B cell (primary cell): ENCODE measurements at regions not wholly inside any gene's neighbourhood (a gene's known extent, or its start where the extent isn't known, plus 50 kb on each side); places are given as distances from the start of the nearest gene placed in this dataset.

Experiments used
- ATAC-seq: fragments of 200-7000 bp; cut with Tn5 transposase; one replicate; pipeline ENCODE4 v1.10.0; 2021; ENCODE audit warnings: low read depth, mild to moderate bottlenecking, moderate number of reproducible peaks, moderate library complexity
- CTCF ChIA-PET: fragments of 350-600 bp; sonication (Branson Sonifier 250); formaldehyde crosslinking; loops from one replicate; lab custom pipeline; 2021; ENCODE audit warnings: antibody characterized with exemption, inconsistent platforms; lab: Charles Lee
- POLR2A ChIA-PET: fragments of 350-600 bp; sonication (Branson Sonifier 250); formaldehyde crosslinking; loops from one replicate; lab custom pipeline; 2021; ENCODE audit warnings: antibody characterized with exemption; lab: Charles Lee
- DNase-seq: peaks from one replicate; pipeline ENCODE4 v3.0.0; 2013
- H2AFZ ChIP-seq: 2 replicates; pipeline ENCODE4 v1.6.1; 2012; ENCODE audit warnings: mild to moderate bottlenecking, low read depth, low read length; ENCODE audit not compliant: insufficient read depth, poor library complexity, severe bottlenecking
- H3K27ac ChIP-seq, 2 donors: 1 replicate in 1 of 2; 2 replicates in 1 of 2; pipeline ENCODE4 v1.5.1; 2012 to 2013; ENCODE audit warnings: low read length in 2 of 2, mild to moderate bottlenecking in 2 of 2, moderate library complexity in 1 of 2
- H3K27me3 ChIP-seq, 4 experiments: fragments of 200-600 bp in 1 of 4; sonication (generic) in 1 of 4; replicated peaks in 1 of 4; 1 replicate in 2 of 4; 2 replicates in 2 of 4; pipeline versions ENCODE4 v1.6.1 to v1.7.0; 2013 to 2016; ENCODE audit warnings: low read length in 3 of 4, mild to moderate bottlenecking in 2 of 4, mixed read lengths in 1 of 4, moderate library complexity in 1 of 4; ENCODE audit not compliant: insufficient read depth in 4 of 4, control insufficient read depth in 3 of 4; ENCODE audit errors: control extremely low read depth in 1 of 4
- H3K36me3 ChIP-seq, 2 experiments: replicated peaks in 1 of 2; 1 replicate in 1 of 2; 2 replicates in 1 of 2; pipeline versions ENCODE4 v1.6.1 to v1.7.1; 2013; ENCODE audit warnings: low read length in 1 of 2; ENCODE audit not compliant: insufficient read depth in 2 of 2, control insufficient read depth in 1 of 2; ENCODE audit errors: control extremely low read depth in 1 of 2, extremely low read depth in 1 of 2
- H3K4me1 ChIP-seq, 2 donors: fragments of 200-600 bp in 1 of 2; sonication (generic) in 1 of 2; 1 replicate in 1 of 2; 2 replicates in 1 of 2; pipeline versions ENCODE4 v1.5.1 to v1.6.1; 2013 to 2017; ENCODE audit warnings: low read length in 2 of 2; ENCODE audit not compliant: control insufficient read depth in 2 of 2, insufficient read depth in 2 of 2
- H3K4me2 ChIP-seq: replicated peaks from 2 replicates; pipeline ENCODE3; 2012; ENCODE audit warnings: mild to moderate bottlenecking, low read depth, low read length; ENCODE audit not compliant: poor library complexity, severe bottlenecking
- H3K4me3 ChIP-seq, 5 experiments: fragments of 200-600 bp in 1 of 5; sonication (generic) in 1 of 5; 1 replicate in 3 of 5; 2 replicates in 2 of 5; pipeline versions ENCODE4 v1.5.1 to v1.7.0; 2011 to 2016; ENCODE audit warnings: low read length in 4 of 5, mild to moderate bottlenecking in 4 of 5, low read depth in 2 of 5, control low read depth in 1 of 5, moderate library complexity in 1 of 5; ENCODE audit not compliant: insufficient read depth in 1 of 5; ENCODE audit errors: control extremely low read depth in 1 of 5, extremely low read depth in 1 of 5
- H3K79me2 ChIP-seq: fragments of 200-600 bp; sonication (generic); one replicate; pipeline ENCODE4 v1.6.0; 2016; ENCODE audit warnings: low read length; ENCODE audit not compliant: control insufficient read depth, insufficient read depth
- H3K9ac ChIP-seq: fragments of 200-600 bp; sonication (generic); 2 replicates; pipeline ENCODE4 v1.6.1; 2017; ENCODE audit warnings: mild to moderate bottlenecking, low read length, moderate library complexity
- H3K9me3 ChIP-seq, 3 donors: one replicate each; pipeline versions ENCODE4 v1.6.1 to v1.7.1; 2013; ENCODE audit warnings: low read length in 2 of 3; ENCODE audit not compliant: control insufficient read depth in 2 of 3, insufficient read depth in 1 of 3; ENCODE audit errors: control extremely low read depth in 1 of 3
- H4K20me1 ChIP-seq: 2 replicates; pipeline ENCODE4 v1.6.0; 2012; ENCODE audit warnings: mild to moderate bottlenecking, low read length; ENCODE audit not compliant: insufficient read depth, control insufficient read depth, poor library complexity, severe bottlenecking
- H3K27ac Mint-ChIP-seq: one replicate; pipeline ENCODE4 v1.8.0; 2021; ENCODE audit warnings: mixed read lengths
- H3K27me3 Mint-ChIP-seq: one replicate; pipeline ENCODE4 v1.8.0; 2021; ENCODE audit warnings: mixed read lengths
- H3K4me1 Mint-ChIP-seq: one replicate; pipeline ENCODE4 v1.8.0; 2021; ENCODE audit warnings: mixed read lengths
- H3K4me3 Mint-ChIP-seq: one replicate; pipeline ENCODE4 v1.8.0; 2021; ENCODE audit warnings: mixed read lengths
- H3K9me3 Mint-ChIP-seq: one replicate; pipeline ENCODE4 v1.8.0; 2022; ENCODE audit warnings: mixed read lengths; ENCODE audit not compliant: insufficient read depth
- CTCF ChIP-seq: fragments of 200-600 bp; IDR thresholded peaks from one replicate; pipeline ENCODE4 v1.8.0; 2022; ENCODE audit warnings: antibody characterized with exemption, mild to moderate bottlenecking
- EZH2 ChIP-seq: IDR thresholded peaks from 2 replicates; pipeline ENCODE4 v1.6.1; 2012; ENCODE audit warnings: borderline replicate concordance, low read depth, mild to moderate bottlenecking, moderate library complexity, low read length; ENCODE audit not compliant: insufficient read depth, poor library complexity, severe bottlenecking
- WGBS: methylation state at CpG from one replicate; pipeline ENCODE4 v1.1.5; 2013; ENCODE audit warnings: missing lambda C conversion rate; ENCODE audit not compliant: insufficient coverage; 5-methylcytosine and 5-hydroxymethylcytosine counted together
- intact Hi-C: fragments of 100-400 bp; cut with micrococcal nuclease; formaldehyde crosslinking; loops from one replicate; pipeline ENCODE4 v1.10.0; 2022

GRCh38 chr21:22855581-22855980 is 1857.4 kb downstream of the NCAM2 start:
- no peak for DNase-seq
- WGBS, result no CpG with 5 or more reads among the region's 1 CpG

GRCh38 chr21:22871692-22872091 is 1873.5 kb downstream of the NCAM2 start:
- intact Hi-C loops, result no loop called here
- H3K4me2 ChIP-seq, result no peak overlapping the region
- no peaks in the 10 kb centered on the region for H3K4me1 ChIP-seq
- no peak overlapping the region for H3K27ac ChIP-seq
- Mint-ChIP-seq H3K9me3 (no peaks in the 10 kb centered on the region), H3K27ac (no peak overlapping the region), H3K27me3 (peaks cover 3% of the 10 kb centered on the region), H3K4me1 (no peaks in the 10 kb centered on the region), H3K4me3 (no peak overlapping the region)
- no peak overlapping the region for H3K4me3 ChIP-seq
- no peak overlapping the region for H3K9ac ChIP-seq
- DNase-seq (no peak), ATAC-seq (no peak)
- WGBS, result no CpG with 5 or more reads among the region's 4 CpGs
- H3K36me3 ChIP-seq, result no peaks in the 10 kb centered on the region
- ChIA-PET CTCF (no interaction called here), POLR2A (no interaction called here)
- no peaks in the 10 kb centered on the region for H3K9me3 ChIP-seq
- H3K79me2 ChIP-seq, result no peaks in the 10 kb centered on the region
- H4K20me1 ChIP-seq, result no peaks in the 10 kb centered on the region
- H3K27me3 ChIP-seq, result no peaks in the 10 kb centered on the region
- TF ChIP-seq EZH2, result no peak
- TF ChIP-seq CTCF, result no peak
- no peak overlapping the region for H2AFZ ChIP-seq

More at GRCh38 chr21:22855581-22855980, 1857.4 kb downstream of the NCAM2 start:
- Histone ChIP-seq H2AFZ (no peak overlapping the region), H3K4me1 (no peaks in the 10 kb centered on the region), H3K36me3 (no peaks in the 10 kb centered on the region), H3K9me3 (peaks cover 0 to 6% (median 1%) of the 10 kb centered on the region in 3 donors), H3K79me2 (no peaks in the 10 kb centered on the region), H3K27me3 (no peaks in the 10 kb centered on the region), H3K9ac (no peak overlapping the region), H3K4me3 (no peak overlapping the region), H3K27ac (no peak overlapping the region), H4K20me1 (no peaks in the 10 kb centered on the region), H3K4me2 (no peak overlapping the region)
- Mint-ChIP-seq H3K4me3 (no peak overlapping the region), H3K4me1 (no peaks in the 10 kb centered on the region), H3K27ac (no peak overlapping the region), H3K27me3 (no peaks in the 10 kb centered on the region), H3K9me3 (peaks cover 2% of the 10 kb centered on the region)
- POLR2A ChIA-PET, result no interaction called here
- intact Hi-C loops, result no loop called here
- CTCF ChIA-PET, result interaction anchor here (0.6 kb wide), 1 partner anchor 93 kb away, joined by 6 read pairs; no protein-coding TSS in a partner anchor
- TF ChIP-seq EZH2 (no peak), CTCF (no peak)
- no peak for ATAC-seq
